ENCODE measurements at regions not wholly inside any gene's neighbourhood (a gene's known extent, or its start where the extent isn't known, plus 50 kb on each side); places are given as distances from the start of the nearest gene placed in this dataset.

GRCh38 chr12:13583630-13584029 is 387.1 kb downstream of the EMP1 start:
- in situ Hi-C loops (cut with MboI) (no loop called here), intact Hi-C loops (cut with micrococcal nuclease; ENCODE audit: unreplicated experiment) (no loop called here)
- ChIA-PET SMC1A (ENCODE audit: uncharacterized antibody, unreplicated experiment) (interaction anchor here (1.1 to 2.1 kb wide), 5 partner anchors 9 to 73 kb away, joined by 3 to 8 read pairs (median 4); no protein-coding TSS in a partner anchor), POLR2A (interaction anchor here (0.6 to 1.0 kb wide), 2 partner anchors 30 to 679 kb away, joined by 3 to 5 read pairs; no protein-coding TSS in a partner anchor), RAD21 (ENCODE audit: unreplicated experiment) (interaction anchor here (1.3 kb wide), 1 partner anchor 49 kb away, joined by 4 read pairs; no protein-coding TSS in a partner anchor), CTCF (interaction anchor here (0.6 to 5.1 kb wide), 3 partner anchors 10 to 372 kb away, joined by 3 to 25 read pairs (median 7); no protein-coding TSS in a partner anchor)
- Histone ChIP-seq H4K20me1 (ENCODE audit: control insufficient read depth, insufficient read depth) (no peaks in the 10 kb centered on the region), H3K4me3 (no peak overlapping the region), H3K9me3 (replicated peaks; ENCODE audit: control insufficient read depth, insufficient read depth, low read length) (no peaks in the 10 kb centered on the region; the same call in 2 of the 3 replicates), H3K79me2 (ENCODE audit: control insufficient read depth, insufficient read depth, low read length) (no peaks in the 10 kb centered on the region), H3K27me3 (replicated peaks in 1 of 2; ENCODE audit: control insufficient read depth in 2 of 2, insufficient read depth in 2 of 2, low read length in 1 of 2) (peaks cover 0 to 9% of the 10 kb centered on the region in 2 experiments; a peak in 1 of 4 replicates), H2AFZ (ENCODE audit: control insufficient read depth, low read depth, low read length) (no peak overlapping the region), H3K4me1 (ENCODE audit: control insufficient read depth, insufficient read depth, low read length) (no peaks in the 10 kb centered on the region), H3K36me3 (ENCODE audit: control insufficient read depth in 2 of 2, insufficient read depth in 2 of 2, low read length in 1 of 2) (no peaks in the 10 kb centered on the region), H3K9ac (ENCODE audit: control insufficient read depth, insufficient read depth, low read length) (no peak overlapping the region), H3K4me2 (ENCODE audit: control insufficient read depth, insufficient read depth) (no peak overlapping the region), H3K27ac (ENCODE audit: control insufficient read depth, insufficient read depth) (no peak overlapping the region)
- 7% methylated on average over 7 of the region's 7 CpGs for whole genome bisulfite sequencing (ENCODE audit: insufficient coverage, insufficient replicate concordance, low lambda C conversion rate, missing lambda C conversion rate)
- no peak for TF ChIP-seq SREBF2 (IDR thresholded peaks at IDR 0.05; ENCODE audit: low read length)
- no peak for TF ChIP-seq HDAC6 (IDR thresholded peaks at IDR 0.05; ENCODE audit: unreplicated experiment)
- TF ChIP-seq CEBPB (IDR thresholded peaks at IDR 0.05; ENCODE audit: borderline replicate concordance in 1 of 2, low read depth in 2 of 2, low read length in 2 of 2): no peak
- no peak for TF ChIP-seq RCOR1 (conservative IDR thresholded peaks at IDR 0.05; ENCODE audit: low read depth, low read length)
- TF ChIP-seq EGR1 (IDR thresholded peaks at IDR 0.05; ENCODE audit: borderline replicate concordance in 1 of 2, low read depth in 2 of 2, low read length in 2 of 2): no peak
- TF ChIP-seq RBBP5 (conservative IDR thresholded peaks at IDR 0.05): no peak
- TF ChIP-seq ZNF207 (IDR thresholded peaks at IDR 0.05; ENCODE audit: borderline replicate concordance): no peak
- TF ChIP-seq ZNF622 (IDR thresholded peaks at IDR 0.05): no peak
- TF ChIP-seq EZH2 (IDR thresholded peaks at IDR 0.05; ENCODE audit: borderline replicate concordance, control insufficient read depth, low read depth, low read length): no peak
- TF ChIP-seq MTA2 (IDR thresholded peaks at IDR 0.05; ENCODE audit: low read depth): no peak
- no peak for TF ChIP-seq ZBTB40 (IDR thresholded peaks at IDR 0.05; ENCODE audit: borderline replicate concordance)
- no peak for ATAC-seq
- FAIRE-seq: no peak
- DNase-seq (ENCODE audit: low read depth, low spot score): no peak
- no TSS peak for BruUV-seq (replicated peaks)

All from GM12878 (cell line).